Spleen (tissue), 11 donors: ENCODE measurements at regions not wholly inside any gene's neighbourhood (a gene's known extent, or its start where the extent isn't known, plus 50 kb on each side); places are given as distances from the start of the nearest gene placed in this dataset.

ENCODE experiments used
- DNase-seq: peaks from one replicate; pipeline ENCODE4 v3.0.0-alpha.2; 2020
- H3K27ac ChIP-seq, 8 donors: fragments of 200-600 bp; sonication (generic) in 7 of 8; 1 replicate in 4 of 8; 2 replicates in 4 of 8; pipeline versions ENCODE4 v1.5.0 to v1.8.0; 2016 to 2021; ENCODE audit warnings: inconsistent platforms in 4 of 8, mild to moderate bottlenecking in 4 of 8, moderate library complexity in 1 of 8
- H3K27me3 ChIP-seq, 7 donors: fragments of 200-600 bp; sonication (generic) in 6 of 7; replicated peaks in 1 of 7; 1 replicate in 4 of 7; 2 replicates in 3 of 7; pipeline versions ENCODE4 v1.5.0 to v1.8.0; 2016 to 2021; ENCODE audit warnings: inconsistent platforms in 3 of 7, mild to moderate bottlenecking in 1 of 7
- H3K36me3 ChIP-seq, 6 donors: fragments of 200-600 bp; sonication (generic) in 5 of 6; 1 replicate in 4 of 6; 2 replicates in 2 of 6; pipeline versions ENCODE4 v1.5.0 to v1.8.0; 2016 to 2021; ENCODE audit warnings: inconsistent platforms in 2 of 6
- H3K4me1 ChIP-seq, 6 donors: fragments of 200-600 bp; sonication (generic) in 5 of 6; 1 replicate in 3 of 6; 2 replicates in 3 of 6; pipeline versions ENCODE4 v1.5.0 to v1.8.0; 2016 to 2021; ENCODE audit warnings: inconsistent platforms in 3 of 6
- H3K4me3 ChIP-seq, 8 donors: fragments of 200-600 bp; sonication (generic) in 7 of 8; 1 replicate in 4 of 8; 2 replicates in 4 of 8; pipeline versions ENCODE4 v1.5.0 to v1.8.0; 2016 to 2021; ENCODE audit warnings: inconsistent platforms in 4 of 8, mild to moderate bottlenecking in 4 of 8, moderate library complexity in 2 of 8
- H3K9me3 ChIP-seq, 8 donors: fragments of 200-600 bp; sonication (generic) in 7 of 8; 1 replicate in 4 of 8; 2 replicates in 4 of 8; pipeline versions ENCODE4 v1.5.0 to v1.8.0; 2016 to 2021; ENCODE audit warnings: inconsistent platforms in 4 of 8
- POLR2A ChIP-seq, 3 donors: fragments of 450-650 bp; IDR thresholded peaks; one replicate each; pipeline ENCODE4 v1.5.1; 2017; ENCODE audit warnings: antibody characterized with exemption in 3 of 3, mild to moderate bottlenecking in 1 of 3
- POLR2AphosphoS5 ChIP-seq, 3 donors: sonication (generic); formaldehyde crosslinking; IDR thresholded peaks; one replicate each; pipeline ENCODE4 v1.5.1; 2017; ENCODE audit warnings: antibody characterized with exemption in 3 of 3
- WGBS, 5 donors: extraction: QIAGEN DNeasy Blood & Tissue Kit in 3 of 5; methylation state at CpG; one replicate each; pipeline versions ENCODE4 v1.1.5 to v1.1.7; 2013 to 2018; 5-methylcytosine and 5-hydroxymethylcytosine counted together
- intact Hi-C: fragments of 100-400 bp; cut with DNase I; formaldehyde crosslinking; loops from one replicate; pipeline ENCODE4 v1.15.0; 2023; ENCODE audit warnings: low total_unique reads
- TF ChIP-seq, protein P1 (sequence below), 11 experiments: fragments of 200-600 bp in 7 of 11; fragments of 450-650 bp in 4 of 11; sonication (generic) in 4 of 11; IDR thresholded peaks in 8 of 11; conservative IDR thresholded peaks in 3 of 11; 1 replicate in 7 of 11; 2 replicates in 4 of 11; pipeline versions ENCODE4 v1.4.0 to v1.8.0; 2016 to 2021; ENCODE audit warnings: antibody characterized with exemption in 11 of 11, inconsistent platforms in 4 of 11, mild to moderate bottlenecking in 1 of 11
- donor health status: healthy with polysubstance abuse.
- donor health status: DM: no; HTN: no; CAD: no; lungs with moderate emphysema.
- donor health status: DM: no; HTN: no; CAD: no.
- donor health status: Bipolar disorder and iron deficiency.
- donor health status: healthy.
- donor health status: DM: no; HTN: no; CAD: no.
- donor health status: DM: yes; HTN: yes; CAD: no.

DNA sequence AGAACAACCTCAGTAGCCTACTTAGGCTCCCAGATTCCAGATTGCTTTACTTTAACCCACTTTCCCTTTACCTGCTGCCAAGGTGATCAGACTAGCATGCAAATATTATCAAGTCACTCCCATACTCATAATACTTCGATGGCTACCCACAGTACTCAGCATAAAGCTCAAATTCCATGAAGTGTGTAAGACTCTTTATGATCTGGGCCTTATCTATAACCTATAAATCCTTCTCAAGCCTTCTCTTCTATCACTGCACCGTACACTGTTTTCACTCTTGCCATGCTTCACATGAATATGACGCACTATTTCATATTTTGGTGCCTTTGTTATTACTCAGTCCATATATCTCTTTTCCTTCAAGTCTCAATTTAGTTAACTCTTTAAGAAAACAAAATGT is 135.2 kb upstream of the TARS1 start:
- intact Hi-C loops = no loop called here
- WGBS, 5 donors = 85 to 94% (median 91%) methylated on average over 3 of the region's 3 CpGs
- DNase-seq = no peak

DNA sequence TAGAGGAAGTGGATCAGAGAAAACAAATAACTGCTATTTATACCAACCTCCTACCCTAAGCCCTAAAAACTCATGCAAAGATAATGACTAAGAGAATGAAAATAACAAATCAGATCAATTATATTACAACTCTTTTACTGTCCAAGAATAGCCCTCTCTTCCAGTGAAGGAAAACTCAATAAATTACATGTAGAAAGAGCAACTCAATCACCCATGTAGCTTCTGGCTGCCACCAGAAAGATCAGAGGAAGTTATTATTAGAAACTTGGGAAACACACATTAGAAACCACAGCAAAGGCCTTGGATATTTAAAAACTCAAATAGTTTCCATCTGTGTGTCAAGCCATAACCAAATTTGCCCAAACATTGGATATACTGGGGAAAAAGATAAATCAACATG is 134.0 kb upstream of the TARS1 start:
- TF ChIP-seq, protein P1, sequence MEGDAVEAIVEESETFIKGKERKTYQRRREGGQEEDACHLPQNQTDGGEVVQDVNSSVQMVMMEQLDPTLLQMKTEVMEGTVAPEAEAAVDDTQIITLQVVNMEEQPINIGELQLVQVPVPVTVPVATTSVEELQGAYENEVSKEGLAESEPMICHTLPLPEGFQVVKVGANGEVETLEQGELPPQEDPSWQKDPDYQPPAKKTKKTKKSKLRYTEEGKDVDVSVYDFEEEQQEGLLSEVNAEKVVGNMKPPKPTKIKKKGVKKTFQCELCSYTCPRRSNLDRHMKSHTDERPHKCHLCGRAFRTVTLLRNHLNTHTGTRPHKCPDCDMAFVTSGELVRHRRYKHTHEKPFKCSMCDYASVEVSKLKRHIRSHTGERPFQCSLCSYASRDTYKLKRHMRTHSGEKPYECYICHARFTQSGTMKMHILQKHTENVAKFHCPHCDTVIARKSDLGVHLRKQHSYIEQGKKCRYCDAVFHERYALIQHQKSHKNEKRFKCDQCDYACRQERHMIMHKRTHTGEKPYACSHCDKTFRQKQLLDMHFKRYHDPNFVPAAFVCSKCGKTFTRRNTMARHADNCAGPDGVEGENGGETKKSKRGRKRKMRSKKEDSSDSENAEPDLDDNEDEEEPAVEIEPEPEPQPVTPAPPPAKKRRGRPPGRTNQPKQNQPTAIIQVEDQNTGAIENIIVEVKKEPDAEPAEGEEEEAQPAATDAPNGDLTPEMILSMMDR (IDR thresholded peaks at IDR 0.05 in 8 of 11, conservative IDR thresholded peaks at IDR 0.05 in 3 of 11) = no peak
- TF ChIP-seq POLR2AphosphoS5 (IDR thresholded peaks at IDR 0.05) (no peak), POLR2A (IDR thresholded peaks at IDR 0.05) (no peak)
- no peaks in the 10 kb centered on the region for H3K9me3 ChIP-seq
- H3K4me3 ChIP-seq = no peak overlapping the region
- H3K27ac ChIP-seq = no peak overlapping the region
- no peaks in the 10 kb centered on the region for H3K27me3 ChIP-seq
- no peaks in the 10 kb centered on the region for H3K36me3 ChIP-seq
- no peak for DNase-seq
- H3K4me1 ChIP-seq = no peaks in the 10 kb centered on the region
- intact Hi-C loops = no loop called here

More for the DNA sequence above, 135.2 kb upstream of the TARS1 start:
- no peaks in the 10 kb centered on the region for H3K36me3 ChIP-seq
- TF ChIP-seq, protein P1 (IDR thresholded peaks at IDR 0.05 in 8 of 11, conservative IDR thresholded peaks at IDR 0.05 in 3 of 11) = no peak
- TF ChIP-seq POLR2A (IDR thresholded peaks at IDR 0.05) (no peak), POLR2AphosphoS5 (IDR thresholded peaks at IDR 0.05) (no peak)
- no peak overlapping the region for H3K4me3 ChIP-seq
- peaks cover 0 to 2% (median under 1%) of the 10 kb centered on the region in 6 donors for H3K4me1 ChIP-seq
- no peak overlapping the region for H3K27ac ChIP-seq
- no peaks in the 10 kb centered on the region for H3K27me3 ChIP-seq
- H3K9me3 ChIP-seq = no peaks in the 10 kb centered on the region

DNA sequence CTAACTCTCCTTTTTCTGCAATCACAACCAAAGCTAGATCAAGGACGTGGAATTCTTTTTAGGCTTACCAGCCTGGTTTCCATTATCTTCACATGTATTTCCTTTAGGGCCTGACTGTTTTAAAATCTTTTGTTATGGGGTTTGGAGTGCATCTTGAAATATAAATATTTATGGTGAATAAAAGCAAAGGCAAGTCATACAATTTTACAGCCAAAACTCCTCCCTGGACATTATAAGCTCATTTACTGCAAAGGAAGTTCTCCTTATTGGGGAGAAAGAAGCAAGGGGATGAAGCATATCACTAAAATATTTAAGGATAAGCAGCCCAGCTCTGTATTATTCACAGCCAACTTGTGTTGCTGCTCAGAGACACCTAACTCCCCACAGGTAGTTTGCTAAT is 132.2 kb upstream of the TARS1 start:
- no peaks in the 10 kb centered on the region for H3K27me3 ChIP-seq
- TF ChIP-seq, protein P1 (IDR thresholded peaks at IDR 0.05 in 8 of 11, conservative IDR thresholded peaks at IDR 0.05 in 3 of 11) = no peak
- TF ChIP-seq POLR2A (IDR thresholded peaks at IDR 0.05) (no peak), POLR2AphosphoS5 (IDR thresholded peaks at IDR 0.05) (no peak)
- intact Hi-C loops = no loop called here
- WGBS, 5 donors = 80 to 95% (median 88%) methylated on average over 1 of the region's 1 CpG
- no peaks in the 10 kb centered on the region for H3K4me1 ChIP-seq
- H3K36me3 ChIP-seq = no peaks in the 10 kb centered on the region
- H3K4me3 ChIP-seq = no peak overlapping the region
- no peak overlapping the region for H3K27ac ChIP-seq
- no peaks in the 10 kb centered on the region for H3K9me3 ChIP-seq
- DNase-seq = no peak

DNA sequence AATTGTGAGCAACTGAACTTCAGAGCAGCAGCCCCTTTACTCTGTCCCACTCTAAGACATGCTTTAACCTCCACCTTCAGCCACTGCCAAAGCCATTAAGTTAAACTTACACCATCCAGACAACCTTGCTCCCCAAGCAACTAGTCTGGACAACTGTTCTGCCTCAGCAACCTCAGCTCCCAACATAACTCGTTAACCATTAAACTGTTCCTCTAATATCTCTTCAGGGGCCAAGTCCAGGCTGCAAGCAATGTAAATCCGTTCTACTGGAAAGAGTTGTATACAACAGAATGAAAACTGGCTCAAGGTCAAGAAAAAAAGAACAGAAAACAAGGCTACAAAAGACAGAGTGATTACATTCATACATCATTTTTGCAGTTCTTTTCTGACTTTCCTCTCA is 131.7 kb upstream of the TARS1 start:
- Histone ChIP-seq H3K27ac (no peak overlapping the region), H3K4me1 (no peaks in the 10 kb centered on the region), H3K9me3 (no peaks in the 10 kb centered on the region), H3K36me3 (no peaks in the 10 kb centered on the region), H3K4me3 (no peak overlapping the region), H3K27me3 (no peaks in the 10 kb centered on the region)
- WGBS, 5 donors = 70 to 86% (median 81%) methylated on average over 2 of the region's 2 CpGs
- intact Hi-C loops = no loop called here
- TF ChIP-seq, protein P1 (IDR thresholded peaks at IDR 0.05 in 8 of 11, conservative IDR thresholded peaks at IDR 0.05 in 3 of 11) = no peak
- no peak for TF ChIP-seq POLR2A (IDR thresholded peaks at IDR 0.05)
- TF ChIP-seq POLR2AphosphoS5 (IDR thresholded peaks at IDR 0.05) = no peak
- DNase-seq = no peak
